Endodermal cell (in vitro differentiated cells): ENCODE measurements at regions not wholly inside any gene's neighbourhood (a gene's known extent, or its start where the extent isn't known, plus 50 kb on each side); places are given as distances from the start of the nearest gene placed in this dataset.

ENCODE experiments used
- DNase-seq: peaks from one replicate; pipeline ENCODE4 v3.0.0-alpha.2; 2017
- H3K27ac ChIP-seq: 2 replicates; pipeline ENCODE4 v1.5.1; 2013; ENCODE audit warnings: mild to moderate bottlenecking, low read depth, low read length, moderate library complexity
- H3K27me3 ChIP-seq: 2 replicates; pipeline ENCODE4 v1.6.1; 2013; ENCODE audit warnings: mild to moderate bottlenecking, low read length, moderate library complexity; ENCODE audit not compliant: insufficient read depth, control insufficient read depth, poor library complexity, severe bottlenecking
- H3K36me3 ChIP-seq: 2 replicates; pipeline ENCODE4 v1.7.0; 2013; ENCODE audit warnings: mild to moderate bottlenecking, low read length, moderate library complexity; ENCODE audit not compliant: control insufficient read depth, insufficient read depth
- H3K4me1 ChIP-seq: one replicate; pipeline ENCODE4 v1.7.0; 2013; ENCODE audit warnings: low read length; ENCODE audit not compliant: control insufficient read depth, insufficient read depth
- H3K4me3 ChIP-seq: 2 replicates; pipeline ENCODE4 v1.5.1; 2013; ENCODE audit warnings: mild to moderate bottlenecking, low read length, moderate library complexity
- H3K9ac ChIP-seq: 2 replicates; pipeline ENCODE4 v1.6.1; 2013; ENCODE audit warnings: mild to moderate bottlenecking, low read length, moderate library complexity; ENCODE audit not compliant: poor library complexity, severe bottlenecking; ENCODE audit errors: extremely low read depth
- H3K9me3 ChIP-seq: 2 replicates; pipeline ENCODE4 v1.6.1; 2013; ENCODE audit warnings: mild to moderate bottlenecking, low read length, moderate library complexity; ENCODE audit not compliant: control insufficient read depth
- H3K27ac Mint-ChIP-seq: 2 replicates; pipeline ENCODE4 v1.8.0; 2020; ENCODE audit warnings: mixed read lengths
- H3K27me3 Mint-ChIP-seq: 2 replicates; pipeline ENCODE4 v1.8.0; 2021; ENCODE audit warnings: mild to moderate bottlenecking, mixed read lengths; ENCODE audit not compliant: insufficient read depth
- H3K36me3 Mint-ChIP-seq: 2 replicates; pipeline ENCODE4 v1.8.0; 2020; ENCODE audit warnings: low read depth, mixed read lengths
- H3K4me1 Mint-ChIP-seq: 2 replicates; pipeline ENCODE4 v1.8.0; 2020; ENCODE audit warnings: mixed read lengths
- H3K4me3 Mint-ChIP-seq: 2 replicates; pipeline ENCODE4 v1.8.0; 2020; ENCODE audit warnings: mild to moderate bottlenecking, moderate library complexity, mixed read lengths
- H3K9me3 Mint-ChIP-seq: 2 replicates; pipeline ENCODE4 v1.8.0; 2020; ENCODE audit warnings: mild to moderate bottlenecking, mixed read lengths
- CTCF ChIP-seq: fragments of 200-600 bp; sonication (generic); conservative IDR thresholded peaks from 2 replicates; pipeline ENCODE4 v1.5.0; 2021; ENCODE audit warnings: antibody characterized with exemption, mild to moderate bottlenecking
- WGBS, 2 experiments: methylation state at CpG; one replicate each; pipeline versions ENCODE4 v1.1.5 to v1.1.7; 2013; ENCODE audit warnings: missing lambda C conversion rate in 2 of 2, mixed read lengths in 1 of 2; ENCODE audit not compliant: insufficient coverage in 1 of 2, insufficient read length in 1 of 2; 5-methylcytosine and 5-hydroxymethylcytosine counted together

- peaks cover 2% of the 10 kb centered on the region for H3K27me3 Mint-ChIP-seq
- no peak overlapping the region for H3K27ac Mint-ChIP-seq
- no peak overlapping the region for H3K27ac ChIP-seq
- no peaks in the 10 kb centered on the region for H3K9me3 ChIP-seq
- no peaks in the 10 kb centered on the region for H3K27me3 ChIP-seq
- no peaks in the 10 kb centered on the region for H3K4me1 ChIP-seq
- no peak overlapping the region for H3K4me3 Mint-ChIP-seq
- no peak overlapping the region for H3K9ac ChIP-seq
- no peak for TF ChIP-seq CTCF
- DNase-seq = no peak
- 77 to 78% methylated on average over 7 of the region's 7 CpGs for WGBS, 2 experiments
- no peaks in the 10 kb centered on the region for H3K36me3 ChIP-seq
- no peaks in the 10 kb centered on the region for H3K9me3 Mint-ChIP-seq
- H3K36me3 Mint-ChIP-seq = no peaks in the 10 kb centered on the region
- no peak overlapping the region for H3K4me3 ChIP-seq
- no peaks in the 10 kb centered on the region for H3K4me1 Mint-ChIP-seq
Measured at GRCh38 chr18:78861706-78862105, 117.9 kb upstream of the SALL3 start.

- no peak overlapping the region for H3K27ac Mint-ChIP-seq
- 88 to 97% methylated on average over 9 of the region's 9 CpGs for WGBS, 2 experiments
Measured at GRCh38 chr18:78862395-78862794, 117.2 kb upstream of the SALL3 start.

GRCh38 chr18:78865056-78865598, 114.5 kb upstream of the SALL3 start:
- Histone ChIP-seq H3K9ac (no peak overlapping the region), H3K27ac (no peak overlapping the region), H3K4me1 (no peaks in the 10 kb centered on the region), H3K4me3 (no peak overlapping the region), H3K36me3 (no peaks in the 10 kb centered on the region), H3K27me3 (no peaks in the 10 kb centered on the region), H3K9me3 (no peaks in the 10 kb centered on the region)
- no peak for DNase-seq
- no peak overlapping the region for H3K4me3 Mint-ChIP-seq
- no peak for TF ChIP-seq CTCF
- H3K9me3 Mint-ChIP-seq = no peaks in the 10 kb centered on the region
- H3K36me3 Mint-ChIP-seq = no peaks in the 10 kb centered on the region
- H3K27me3 Mint-ChIP-seq = peaks cover 4% of the 10 kb centered on the region
- no peak overlapping the region for H3K27ac Mint-ChIP-seq
- WGBS, 2 experiments = 91 to 92% methylated on average over 5 of the region's 5 CpGs
- no peaks in the 10 kb centered on the region for H3K4me1 Mint-ChIP-seq

More at GRCh38 chr18:78862395-78862794, 117.2 kb upstream of the SALL3 start:
- no peak for DNase-seq
- Histone ChIP-seq H3K36me3 (no peaks in the 10 kb centered on the region), H3K4me1 (no peaks in the 10 kb centered on the region), H3K27me3 (no peaks in the 10 kb centered on the region), H3K9me3 (no peaks in the 10 kb centered on the region), H3K9ac (no peak overlapping the region), H3K27ac (no peak overlapping the region), H3K4me3 (no peak overlapping the region)
- TF ChIP-seq CTCF = no peak
- Mint-ChIP-seq H3K36me3 (no peaks in the 10 kb centered on the region), H3K27me3 (peaks cover 2% of the 10 kb centered on the region), H3K4me3 (no peak overlapping the region), H3K9me3 (no peaks in the 10 kb centered on the region), H3K4me1 (no peaks in the 10 kb centered on the region)
